AG04450 (cell line): ENCODE measurements at regions not wholly inside any gene's neighbourhood (a gene's known extent, or its start where the extent isn't known, plus 50 kb on each side); places are given as distances from the start of the nearest gene placed in this dataset.

ENCODE experiments used
- CTCF ChIA-PET: fragments of 300-600, 350-600 bp; formaldehyde crosslinking; extraction: SDS; loops from one replicate; lab custom pipeline; 2022; ENCODE audit warnings: antibody characterized with exemption, inconsistent platforms; lab: Charles Lee
- POLR2A ChIA-PET: fragments of 350-600 bp; formaldehyde crosslinking; extraction: SDS; loops from one replicate; lab custom pipeline; 2021; ENCODE audit warnings: antibody characterized with exemption, inconsistent platforms; lab: Yijun Ruan, JAX
- DNase-seq: peaks from one replicate; pipeline ENCODE4 v3.0.0-alpha.2; 2011; ENCODE audit warnings: low read depth, low spot score
- H3K27ac ChIP-seq: one replicate; pipeline ENCODE4 v1.5.1; 2012; ENCODE audit warnings: low read depth, low read length, control low read depth
- H3K27me3 ChIP-seq: one replicate; pipeline ENCODE4 v1.6.0; 2012; ENCODE audit warnings: low read length; ENCODE audit not compliant: control insufficient read depth, insufficient read depth
- H3K4me3 ChIP-seq: 2 replicates; pipeline ENCODE4 v1.5.1; 2011; ENCODE audit warnings: mild to moderate bottlenecking, low read depth, low read length, control low read depth
- H3K9me3 ChIP-seq: 2 replicates; pipeline ENCODE4 v1.5.1; 2012; ENCODE audit warnings: low read length; ENCODE audit not compliant: control insufficient read depth, insufficient read depth
- CTCF ChIP-seq: IDR thresholded peaks from 2 replicates; pipeline ENCODE4 v1.5.1; 2011; ENCODE audit warnings: low read depth, low read length, control low read depth, inconsistent platforms

- DNase-seq, result no peak
- no peaks in the 10 kb centered on the region for H3K9me3 ChIP-seq
- ChIA-PET POLR2A (no interaction called here), CTCF (no interaction called here)
- TF ChIP-seq CTCF, result no peak
- no peak overlapping the region for H3K27ac ChIP-seq
- H3K4me3 ChIP-seq, result no peak overlapping the region
- no peaks in the 10 kb centered on the region for H3K27me3 ChIP-seq
Measured at GRCh38 chr14:100404419-100404818, 81.3 kb downstream of the SLC25A47 start.

- ChIA-PET CTCF (no interaction called here), POLR2A (interaction anchor here (0.6 kb wide), 1 partner anchor 285 kb away, joined by 3 read pairs; no protein-coding TSS in a partner anchor)
- H3K27ac ChIP-seq, result no peak overlapping the region
Measured at GRCh38 chr14:100405760-100406455, 82.8 kb downstream of the SLC25A47 start.

GRCh38 chr14:100406505-100407131 is 83.5 kb downstream of the SLC25A47 start:
- H3K27ac ChIP-seq, result no peak overlapping the region
- DNase-seq, result no peak
- POLR2A ChIA-PET, result interaction anchor here (0.6 kb wide), 1 partner anchor 284 kb away, joined by 3 read pairs; no protein-coding TSS in a partner anchor
- H3K27me3 ChIP-seq, result no peaks in the 10 kb centered on the region
- no peaks in the 10 kb centered on the region for H3K9me3 ChIP-seq
- H3K4me3 ChIP-seq, result no peak overlapping the region
- TF ChIP-seq CTCF, result no peak
- CTCF ChIA-PET, result interaction anchor here (1.9 kb wide), 1 partner anchor 21 kb away, joined by 6 read pairs; no protein-coding TSS in a partner anchor

More at GRCh38 chr14:100405760-100406455, 82.8 kb downstream of the SLC25A47 start:
- no peak for DNase-seq
- no peak for TF ChIP-seq CTCF
- H3K9me3 ChIP-seq, result no peaks in the 10 kb centered on the region
- H3K27me3 ChIP-seq, result no peaks in the 10 kb centered on the region
- no peak overlapping the region for H3K4me3 ChIP-seq

- DNase-seq, result no peak
- ChIA-PET CTCF (interaction anchor here (1.0 to 1.9 kb wide), 2 partner anchors 10 to 22 kb away, joined by 3 to 6 read pairs; no protein-coding TSS in a partner anchor), POLR2A (no interaction called here)
- Histone ChIP-seq H3K9me3 (no peaks in the 10 kb centered on the region), H3K4me3 (no peak overlapping the region), H3K27me3 (no peaks in the 10 kb centered on the region), H3K27ac (no peak overlapping the region)
- TF ChIP-seq CTCF, result no peak
Measured at GRCh38 chr14:100407376-100408102, 84.4 kb downstream of the SLC25A47 start.
